ENCODE measurements at regions not wholly inside any gene's neighbourhood (a gene's known extent, or its start where the extent isn't known, plus 50 kb on each side); places are given as distances from the start of the nearest gene placed in this dataset.

DNA sequence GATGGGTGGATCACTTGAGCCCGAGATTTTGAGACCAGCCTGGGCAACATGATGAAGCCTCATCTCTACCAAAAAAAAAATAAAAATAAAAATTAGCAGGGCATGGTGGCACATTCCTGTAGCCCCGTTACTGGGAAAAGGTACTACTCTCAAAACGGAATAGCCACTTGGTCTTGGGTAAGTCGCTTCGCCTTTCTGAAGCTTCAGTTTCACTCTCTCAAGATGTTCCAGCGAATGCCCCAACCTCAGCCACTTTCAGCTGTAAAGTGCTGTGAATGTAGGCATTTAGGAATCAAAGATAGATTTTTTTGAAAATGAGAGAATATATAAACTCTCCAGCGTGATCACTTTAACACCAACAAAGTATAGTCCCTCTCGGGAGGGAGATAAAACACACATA, 154.1 kb upstream of the HS3ST3A1 start:
- Histone ChIP-seq H2AK5ac (ENCODE audit: low read depth, low read length) (no peak overlapping the region), H2BK20ac (ENCODE audit: low read length) (no peak overlapping the region), H3K36me3 (ENCODE audit: control insufficient read depth in 2 of 4, insufficient read depth in 4 of 4, low read length in 3 of 4) (no peaks in the 10 kb centered on the region), H2BK5ac (ENCODE audit: low read depth, low read length) (no peak overlapping the region), H3K18ac (ENCODE audit: extremely low read depth, low read length) (no peak overlapping the region), H3K4ac (replicated peaks; ENCODE audit: insufficient read length, low read depth, low read length) (no peak overlapping the region), H2AFZ (ENCODE audit: low read length) (no peak overlapping the region), H3K4me3 (ENCODE audit: extremely low read depth in 1 of 4, insufficient read depth in 2 of 4, low read depth in 3 of 4, low read length in 4 of 4) (no peak overlapping the region), H3K23me2 (ENCODE audit: low read depth, low read length) (no peaks in the 10 kb centered on the region), H4K8ac (ENCODE audit: extremely low read depth, insufficient read depth, low read length) (no peak overlapping the region), H3K56ac (replicated peaks; ENCODE audit: insufficient read length, low read depth, low read length) (no peak overlapping the region), H3K4me1 (replicated peaks in 1 of 4; ENCODE audit: control insufficient read depth in 3 of 4, insufficient read depth in 4 of 4, low read length in 3 of 4) (peaks cover 4 to 11% (median 7%) of the 10 kb centered on the region in 4 experiments; a peak in 5 of 7 replicates), H3K4me2 (ENCODE audit: insufficient read depth in 1 of 2, low read depth in 2 of 2, low read length in 2 of 2) (no peak overlapping the region), H4K91ac (replicated peaks; ENCODE audit: insufficient read length, low read length) (no peak overlapping the region), H2BK12ac (ENCODE audit: low read depth, low read length) (no peak overlapping the region), H3K9me3 (ENCODE audit: insufficient read depth in 2 of 2, low read depth in 1 of 2, low read length in 1 of 2) (no peaks in the 10 kb centered on the region), H4K5ac (ENCODE audit: insufficient read length, low read depth, low read length) (no peak overlapping the region), H3K27ac (ENCODE audit: low read depth, low read length) (no peak overlapping the region), H3K79me2 (ENCODE audit: control insufficient read depth in 1 of 2, insufficient read depth in 2 of 2, low read length in 2 of 2) (no peaks in the 10 kb centered on the region), H3K27me3 (replicated peaks in 1 of 4; ENCODE audit: control insufficient read depth in 3 of 4, extremely low read depth in 1 of 4, insufficient read depth in 3 of 4, low read length in 3 of 4) (no peaks in the 10 kb centered on the region), H2BK15ac (ENCODE audit: low read length) (no peak overlapping the region), H3K9ac (replicated peaks in 1 of 4; ENCODE audit: extremely low read depth in 1 of 4, low read depth in 3 of 4, low read length in 3 of 4) (no peak overlapping the region), H3K23ac (ENCODE audit: insufficient read length) (no peak overlapping the region), H2BK120ac (replicated peaks; ENCODE audit: low read depth, low read length) (no peak overlapping the region), H4K20me1 (replicated peaks in 1 of 2; ENCODE audit: control insufficient read depth in 1 of 2, insufficient read depth in 2 of 2, low read length in 2 of 2) (no peaks in the 10 kb centered on the region), H3K79me1 (ENCODE audit: low read depth, low read length) (no peaks in the 10 kb centered on the region), H3K14ac (ENCODE audit: insufficient read length) (no peak overlapping the region)
- TF ChIP-seq, protein P1, sequence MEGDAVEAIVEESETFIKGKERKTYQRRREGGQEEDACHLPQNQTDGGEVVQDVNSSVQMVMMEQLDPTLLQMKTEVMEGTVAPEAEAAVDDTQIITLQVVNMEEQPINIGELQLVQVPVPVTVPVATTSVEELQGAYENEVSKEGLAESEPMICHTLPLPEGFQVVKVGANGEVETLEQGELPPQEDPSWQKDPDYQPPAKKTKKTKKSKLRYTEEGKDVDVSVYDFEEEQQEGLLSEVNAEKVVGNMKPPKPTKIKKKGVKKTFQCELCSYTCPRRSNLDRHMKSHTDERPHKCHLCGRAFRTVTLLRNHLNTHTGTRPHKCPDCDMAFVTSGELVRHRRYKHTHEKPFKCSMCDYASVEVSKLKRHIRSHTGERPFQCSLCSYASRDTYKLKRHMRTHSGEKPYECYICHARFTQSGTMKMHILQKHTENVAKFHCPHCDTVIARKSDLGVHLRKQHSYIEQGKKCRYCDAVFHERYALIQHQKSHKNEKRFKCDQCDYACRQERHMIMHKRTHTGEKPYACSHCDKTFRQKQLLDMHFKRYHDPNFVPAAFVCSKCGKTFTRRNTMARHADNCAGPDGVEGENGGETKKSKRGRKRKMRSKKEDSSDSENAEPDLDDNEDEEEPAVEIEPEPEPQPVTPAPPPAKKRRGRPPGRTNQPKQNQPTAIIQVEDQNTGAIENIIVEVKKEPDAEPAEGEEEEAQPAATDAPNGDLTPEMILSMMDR (IDR thresholded peaks at IDR 0.05; ENCODE audit: control extremely low read depth in 1 of 3, insufficient read depth in 1 of 3, low read depth in 1 of 3, low read length in 3 of 3), result no peak
- TF ChIP-seq CHD2 (IDR thresholded peaks at IDR 0.05; ENCODE audit: low read length) (no peak), SAP30 (IDR thresholded peaks at IDR 0.05; ENCODE audit: insufficient read depth, insufficient replicate concordance, low read length) (no peak), RBBP5 (IDR thresholded peaks at IDR 0.05; ENCODE audit: borderline replicate concordance, low read depth, low read length) (no peak), KDM5A (IDR thresholded peaks at IDR 0.05; ENCODE audit: low read length) (no peak), SP1 (IDR thresholded peaks at IDR 0.05; ENCODE audit: low read depth, low read length) (no peak), BRCA1 (IDR thresholded peaks at IDR 0.05; ENCODE audit: low read depth, low read length) (no peak), SIN3A (conservative IDR thresholded peaks at IDR 0.05 in 1 of 2, IDR thresholded peaks at IDR 0.05 in 1 of 2; ENCODE audit: low read depth in 1 of 2, low read length in 2 of 2) (no peak), HDAC2 (IDR thresholded peaks at IDR 0.05; ENCODE audit: borderline replicate concordance in 1 of 2, low read depth in 2 of 2, low read length in 2 of 2) (no peak), SRF (IDR thresholded peaks at IDR 0.05; ENCODE audit: low read depth, low read length) (no peak)
- CTCF ChIA-PET (ENCODE audit: partially characterized antibody), result interaction anchor here (0.6 to 0.7 kb wide), 3 partner anchors 122 to 824 kb away, joined by 3 read pairs; no protein-coding TSS in a partner anchor
- WGBS, 2 experiments (ENCODE audit: extremely low coverage in 1 of 2, insufficient coverage in 1 of 2, insufficient read length in 1 of 2, insufficient replicate concordance in 2 of 2, low coverage in 1 of 2, low lambda C conversion rate in 2 of 2, missing lambda C conversion rate in 1 of 2), result 94% methylated on average over 8 of the region's 8 CpGs; no CpG with 5 or more reads in 1 of the 2 experiments
- FAIRE-seq (no peak), DNase-seq (ENCODE audit: low read depth in 1 of 2, low spot score in 2 of 2) (no peak)
- POLR2A ChIA-PET (ENCODE audit: partially characterized antibody), result no interaction called here

All from H1 (cell line).